GM20000 (cell line): ENCODE measurements at regions not wholly inside any gene's neighbourhood (a gene's known extent, or its start where the extent isn't known, plus 50 kb on each side); places are given as distances from the start of the nearest gene placed in this dataset.

Source experiments
- DNase-seq: peaks from one replicate; pipeline ENCODE4 v3.0.0; 2012; ENCODE audit warnings: low spot score
- TF ChIP-seq, protein P1 (sequence below): IDR thresholded peaks from 2 replicates; pipeline ENCODE4 v1.5.1; 2012; ENCODE audit warnings: mild to moderate bottlenecking, control low read depth; ENCODE audit errors: extremely low read depth, missing control alignments

DNA sequence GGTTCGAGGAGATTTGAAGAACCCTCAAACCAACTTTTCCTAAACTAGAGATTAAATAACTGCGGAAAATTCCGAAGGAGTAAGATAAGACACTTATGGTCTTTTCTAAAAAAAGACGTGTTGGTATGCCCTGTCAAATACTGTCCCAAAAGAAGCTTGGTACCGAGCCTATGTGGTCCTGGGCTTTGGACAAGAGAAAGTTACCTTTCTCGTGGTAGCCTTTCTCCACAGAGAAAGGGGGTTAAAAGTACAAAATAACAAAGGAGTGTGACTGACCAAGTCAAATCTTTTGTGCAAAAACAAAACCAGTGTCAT is 56.2 kb upstream of the JCAD start:
- no peak for DNase-seq
- TF ChIP-seq, protein P1, sequence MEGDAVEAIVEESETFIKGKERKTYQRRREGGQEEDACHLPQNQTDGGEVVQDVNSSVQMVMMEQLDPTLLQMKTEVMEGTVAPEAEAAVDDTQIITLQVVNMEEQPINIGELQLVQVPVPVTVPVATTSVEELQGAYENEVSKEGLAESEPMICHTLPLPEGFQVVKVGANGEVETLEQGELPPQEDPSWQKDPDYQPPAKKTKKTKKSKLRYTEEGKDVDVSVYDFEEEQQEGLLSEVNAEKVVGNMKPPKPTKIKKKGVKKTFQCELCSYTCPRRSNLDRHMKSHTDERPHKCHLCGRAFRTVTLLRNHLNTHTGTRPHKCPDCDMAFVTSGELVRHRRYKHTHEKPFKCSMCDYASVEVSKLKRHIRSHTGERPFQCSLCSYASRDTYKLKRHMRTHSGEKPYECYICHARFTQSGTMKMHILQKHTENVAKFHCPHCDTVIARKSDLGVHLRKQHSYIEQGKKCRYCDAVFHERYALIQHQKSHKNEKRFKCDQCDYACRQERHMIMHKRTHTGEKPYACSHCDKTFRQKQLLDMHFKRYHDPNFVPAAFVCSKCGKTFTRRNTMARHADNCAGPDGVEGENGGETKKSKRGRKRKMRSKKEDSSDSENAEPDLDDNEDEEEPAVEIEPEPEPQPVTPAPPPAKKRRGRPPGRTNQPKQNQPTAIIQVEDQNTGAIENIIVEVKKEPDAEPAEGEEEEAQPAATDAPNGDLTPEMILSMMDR, result no peak

DNA sequence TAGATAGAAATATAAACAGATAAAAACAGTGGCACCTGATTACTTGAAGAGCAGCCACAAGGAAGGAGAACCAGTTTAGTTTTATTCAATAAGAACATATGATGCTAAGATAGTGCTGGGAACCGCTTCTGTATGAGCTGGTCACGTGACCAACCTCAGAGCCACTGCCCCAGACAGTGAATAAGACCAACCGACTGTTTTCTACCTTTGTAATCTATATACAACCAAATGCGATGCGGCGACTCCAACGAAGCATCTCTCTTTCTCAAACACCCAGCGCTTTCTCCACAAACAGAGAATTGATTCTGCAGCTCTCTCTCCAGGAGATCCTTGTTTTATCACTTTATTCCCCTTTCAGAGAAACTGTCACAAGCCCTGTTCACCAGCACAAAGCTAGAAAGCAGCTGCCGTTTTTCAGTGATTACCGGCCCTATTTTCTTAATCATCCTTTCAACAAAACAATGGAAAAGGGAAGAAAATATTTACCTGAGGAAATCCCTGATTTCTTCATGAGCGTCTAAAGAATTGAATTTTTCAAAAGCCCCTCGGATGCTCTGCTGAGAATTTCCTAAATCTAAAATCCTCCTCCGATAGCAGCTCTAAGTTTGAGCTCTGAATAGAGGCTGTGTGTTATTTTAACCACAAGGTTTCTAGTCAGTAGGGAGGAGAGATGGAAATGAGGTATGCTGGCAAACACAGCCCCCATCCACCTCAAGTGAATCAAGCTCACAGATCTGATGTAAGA is 55.7 kb upstream of the JCAD start:
- no peak for DNase-seq
- TF ChIP-seq, protein P1, result no peak

DNA sequence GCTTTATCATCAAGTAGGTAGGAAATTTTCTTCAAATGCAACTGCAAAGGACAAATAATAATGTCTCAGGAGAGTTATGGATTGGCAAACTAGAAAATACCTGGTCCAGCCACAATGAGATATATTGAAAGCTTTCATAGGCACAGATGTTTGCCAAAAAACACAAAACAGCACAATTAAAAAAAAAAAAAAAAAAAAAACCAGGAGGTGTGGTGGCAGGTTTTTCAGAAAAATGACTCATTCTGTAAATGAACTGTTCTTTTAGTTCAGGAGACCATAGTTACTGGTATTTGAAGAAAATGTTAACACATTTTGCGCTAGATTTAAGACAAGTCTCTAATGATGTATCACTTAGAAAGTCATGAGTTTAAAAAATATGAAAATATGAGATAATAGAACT is 55.0 kb upstream of the JCAD start:
- DNase-seq, result no peak
- TF ChIP-seq, protein P1, result no peak

DNA sequence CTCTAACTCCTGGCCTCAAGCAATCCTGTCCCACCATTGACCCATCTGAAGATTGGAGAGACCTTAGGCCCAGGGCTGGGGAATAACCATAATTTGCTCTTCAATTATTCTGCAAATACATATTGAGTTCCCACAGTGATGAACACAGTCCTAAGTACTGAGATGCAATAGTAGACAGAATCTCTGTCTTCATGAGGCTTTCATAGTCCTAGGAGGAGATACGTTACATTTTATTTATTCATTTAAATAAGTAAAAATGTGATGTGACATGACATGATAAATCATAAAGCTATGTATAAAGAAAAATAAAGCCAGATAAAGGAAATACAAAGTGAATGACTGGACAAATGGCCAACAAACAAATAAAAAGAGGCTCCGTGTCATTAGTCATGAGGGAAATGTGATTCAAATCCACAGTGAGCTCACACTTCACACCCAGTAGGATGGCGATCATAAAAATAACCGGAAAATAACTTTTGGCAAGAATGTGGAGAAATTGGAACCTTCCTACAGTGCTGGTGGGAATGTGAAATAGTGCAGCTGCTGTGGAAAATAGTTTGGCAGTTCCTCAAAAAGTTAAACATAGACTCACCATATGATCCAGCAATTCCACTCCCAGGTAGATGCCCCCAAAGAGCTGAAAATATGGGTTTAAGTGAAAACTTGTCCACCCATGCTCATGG is 52.1 kb upstream of the JCAD start:
- DNase-seq, result no peak
- TF ChIP-seq, protein P1, result no peak
